IMR-90 (cell line): ENCODE measurements at regions not wholly inside any gene's neighbourhood (a gene's known extent, or its start where the extent isn't known, plus 50 kb on each side); places are given as distances from the start of the nearest gene placed in this dataset.

Experiments used
- ATAC-seq: fragments of 200-7000 bp; cut with Tn5 transposase; 2 replicates; pipeline ENCODE4 v1.9.1; 2020; ENCODE audit warnings: low read depth, mild to moderate bottlenecking, moderate library complexity
- BruUV-seq: library from RNA; stranded (reverse); fragments of 400-500 nt; replicated peaks from 2 replicates; lab custom pipeline; 2021; lab: Mats Ljungman, UMichigan
- CTCF ChIA-PET: fragments of 300-600 bp; formaldehyde crosslinking; extraction: SDS; loops from one replicate; lab custom pipeline; 2021; ENCODE audit warnings: antibody characterized with exemption; lab: Yijun Ruan, JAX
- POLR2A ChIA-PET: fragments of 300-600 bp; sonication (Branson Sonifier 250); formaldehyde crosslinking; loops from one replicate; lab custom pipeline; 2022; ENCODE audit warnings: antibody characterized with exemption; ENCODE audit not compliant: unreplicated experiment; lab: Charles Lee
- DNase-seq: peaks from one replicate; pipeline ENCODE4 v3.0.0; 2013
- H2AFZ ChIP-seq: replicated peaks from 2 replicates; pipeline ENCODE3; 2013; ENCODE audit warnings: low read length, mild to moderate bottlenecking; ENCODE audit not compliant: poor library complexity
- H2AK5ac ChIP-seq: 2 replicates; pipeline ENCODE4 v1.6.1; 2013; ENCODE audit warnings: low read depth, low read length, inconsistent platforms
- H2AK9ac ChIP-seq: replicated peaks from 2 replicates; pipeline ENCODE3; 2013; ENCODE audit warnings: mild to moderate bottlenecking, low read depth, low read length, moderate library complexity; ENCODE audit not compliant: poor library complexity
- H2BK120ac ChIP-seq: 2 replicates; pipeline ENCODE4 v1.6.1; 2013; ENCODE audit warnings: low read depth, low read length, inconsistent platforms
- H2BK15ac ChIP-seq: 3 replicates; pipeline ENCODE4 v1.6.1; 2013; ENCODE audit warnings: low read depth, low read length, inconsistent platforms
- H2BK20ac ChIP-seq: 2 replicates; pipeline ENCODE4 v1.6.1; 2013; ENCODE audit warnings: low read depth, mild to moderate bottlenecking, inconsistent platforms, low read length, moderate library complexity
- H2BK5ac ChIP-seq: 2 replicates; pipeline ENCODE4 v1.6.1; 2013; ENCODE audit warnings: mild to moderate bottlenecking, low read depth, low read length, inconsistent platforms; ENCODE audit not compliant: poor library complexity, severe bottlenecking
- H3K14ac ChIP-seq: replicated peaks from 2 replicates; pipeline ENCODE4 v1.6.1; 2013; ENCODE audit warnings: low read depth, low read length, inconsistent platforms
- H3K18ac ChIP-seq: 2 replicates; pipeline ENCODE4 v1.6.1; 2013; ENCODE audit warnings: low read depth, low read length, control low read depth
- H3K23ac ChIP-seq: 2 replicates; pipeline ENCODE4 v1.6.1; 2013; ENCODE audit warnings: low read depth, low read length, inconsistent platforms
- H3K27ac ChIP-seq: 2 replicates; pipeline ENCODE4 v1.5.1; 2013; ENCODE audit warnings: mild to moderate bottlenecking, control low read depth, low read length; ENCODE audit not compliant: insufficient read depth
- H3K27me3 ChIP-seq: 2 replicates; pipeline ENCODE4 v1.6.1; 2013; ENCODE audit warnings: low read length; ENCODE audit not compliant: control insufficient read depth, insufficient read depth
- H3K36me3 ChIP-seq: 2 replicates; pipeline ENCODE4 v1.6.1; 2013; ENCODE audit warnings: low read length, mixed read lengths; ENCODE audit not compliant: control insufficient read depth, insufficient read depth
- H3K4ac ChIP-seq: 2 replicates; pipeline ENCODE4 v1.6.1; 2013; ENCODE audit warnings: low read depth, low read length, inconsistent platforms
- H3K4me1 ChIP-seq: 2 replicates; pipeline ENCODE4 v1.6.1; 2013; ENCODE audit warnings: low read length, mixed read lengths; ENCODE audit not compliant: control insufficient read depth, insufficient read depth
- H3K4me2 ChIP-seq: 2 replicates; pipeline ENCODE4 v1.6.1; 2013; ENCODE audit warnings: low read depth, mild to moderate bottlenecking, control low read depth, low read length, moderate library complexity
- H3K4me3 ChIP-seq: 2 replicates; pipeline ENCODE4 v1.5.1; 2013; ENCODE audit warnings: low read depth, mild to moderate bottlenecking, control low read depth, low read length, moderate library complexity; ENCODE audit not compliant: insufficient read depth
- H3K56ac ChIP-seq: 2 replicates; pipeline ENCODE4 v1.6.1; 2013; ENCODE audit warnings: low read length, inconsistent platforms; ENCODE audit not compliant: insufficient read depth; ENCODE audit errors: extremely low read depth
- H3K79me1 ChIP-seq, 2 experiments: 2 replicates each; pipeline ENCODE4 v1.6.1; 2013; ENCODE audit warnings: low read length in 2 of 2, inconsistent platforms in 1 of 2, low read depth in 1 of 2
- H3K9ac ChIP-seq: 2 replicates; pipeline ENCODE4 v1.6.1; 2013; ENCODE audit warnings: low read depth, low read length, control low read depth
- H3K9me1 ChIP-seq: 2 replicates; pipeline ENCODE4 v1.6.1; 2013; ENCODE audit warnings: low read length, inconsistent platforms; ENCODE audit not compliant: insufficient read depth
- H3K9me3 ChIP-seq: 2 replicates; pipeline ENCODE4 v1.6.1; 2013; ENCODE audit warnings: low read length; ENCODE audit not compliant: control insufficient read depth, insufficient read depth
- H4K20me1 ChIP-seq: 2 replicates; pipeline ENCODE4 v1.6.1; 2013; ENCODE audit warnings: low read length, inconsistent platforms; ENCODE audit not compliant: insufficient read depth
- H4K5ac ChIP-seq: 2 replicates; pipeline ENCODE4 v1.6.1; 2013; ENCODE audit warnings: mild to moderate bottlenecking, low read depth, low read length, control low read depth
- H4K8ac ChIP-seq, 2 experiments: 2 replicates each; pipeline ENCODE4 v1.6.1; 2013; ENCODE audit warnings: low read depth in 2 of 2, low read length in 2 of 2, control low read depth in 1 of 2, inconsistent platforms in 1 of 2
- H4K91ac ChIP-seq: 2 replicates; pipeline ENCODE4 v1.6.1; 2013; ENCODE audit warnings: low read depth, low read length, inconsistent platforms; ENCODE audit not compliant: insufficient read depth
- BHLHE40 ChIP-seq: fragments of 150-350 bp; IDR thresholded peaks from 2 replicates; pipeline ENCODE4 v1.6.1; 2016; ENCODE audit warnings: mild to moderate bottlenecking, low read depth, low read length
- CTCF ChIP-seq: conservative IDR thresholded peaks from 2 replicates; pipeline ENCODE4 v1.5.1; 2012; ENCODE audit warnings: mild to moderate bottlenecking, low read depth, low read length, improper control_type of control experiment
- ELK1 ChIP-seq: fragments of 150-350 bp; IDR thresholded peaks from 2 replicates; pipeline ENCODE4 v1.6.1; 2016; ENCODE audit warnings: low read depth, mild to moderate bottlenecking, low read length, moderate library complexity, borderline replicate concordance
- NFE2L2 ChIP-seq: fragments of 150-350 bp; IDR thresholded peaks from 2 replicates; pipeline ENCODE4 v1.6.1; 2016; ENCODE audit warnings: low read depth, mild to moderate bottlenecking, low read length
- RAD21 ChIP-seq: IDR thresholded peaks from 2 replicates; pipeline ENCODE4 v1.6.1; 2012; ENCODE audit warnings: low read length, improper control_type of control experiment
- WGBS, 2 experiments: methylation state at CpG; one replicate each; pipeline versions ENCODE4 v1.1.5 to v1.1.7; 2013; ENCODE audit warnings: missing lambda C conversion rate in 2 of 2; ENCODE audit not compliant: insufficient read length in 1 of 2; ENCODE audit errors: extremely low coverage in 2 of 2; 5-methylcytosine and 5-hydroxymethylcytosine counted together
- dilution Hi-C: fragments of 300-500 bp; cut with HindIII; formaldehyde crosslinking; loops from one replicate; pipeline ENCODE4 v1.14.3; 2018; ENCODE audit warnings: low sequenced_read_pairs; ENCODE audit not compliant: unreplicated experiment
- in situ Hi-C: fragments of 300-500 bp; cut with MboI; formaldehyde crosslinking; loops from 3 replicates; pipeline ENCODE4 v1.14.3; 2019; ENCODE audit warnings: low sequenced_read_pairs, inconsistent platforms, mixed read lengths
- intact Hi-C: fragments of 100-400 bp; cut with micrococcal nuclease; formaldehyde crosslinking; loops from 2 replicates; pipeline ENCODE4 v1.10.0; 2022

- no peaks in the 10 kb centered on the region for H3K4me1 ChIP-seq
- DNase-seq (peak; percentile 10), ATAC-seq (no peak)
- H3K79me1 ChIP-seq, result no peaks in the 10 kb centered on the region
- no peak overlapping the region for H3K27ac ChIP-seq
- no TSS peak for BruUV-seq
- H3K9me3 ChIP-seq, result no peaks in the 10 kb centered on the region
- H2BK120ac ChIP-seq, result no peak overlapping the region
- H3K23ac ChIP-seq, result no peak overlapping the region
- no peak overlapping the region for H4K8ac ChIP-seq
- intact Hi-C loops (no loop called here), dilution Hi-C loops (no loop called here), in situ Hi-C loops (no loop called here)
- H2BK5ac ChIP-seq, result no peak overlapping the region
- no peaks in the 10 kb centered on the region for H3K36me3 ChIP-seq
- H2BK20ac ChIP-seq, result no peak overlapping the region
- whole genome bisulfite sequencing, 2 experiments, result no CpG with 5 or more reads among the region's 2 CpGs
- no peak overlapping the region for H3K4me2 ChIP-seq
- TF ChIP-seq ELK1, result no peak
- TF ChIP-seq NFE2L2, result no peak
- TF ChIP-seq CTCF, result no peak
- no peak for TF ChIP-seq RAD21
- no peak for TF ChIP-seq BHLHE40
- no peak overlapping the region for H3K18ac ChIP-seq
- no peak overlapping the region for H4K91ac ChIP-seq
- ChIA-PET CTCF (no interaction called here), POLR2A (no interaction called here)
- H3K14ac ChIP-seq, result no peak overlapping the region
- no peak overlapping the region for H2AK5ac ChIP-seq
- H3K56ac ChIP-seq, result no peak overlapping the region
- H3K4ac ChIP-seq, result no peak overlapping the region
- no peak overlapping the region for H2AK9ac ChIP-seq
- H3K9me1 ChIP-seq, result no peaks in the 10 kb centered on the region
- no peaks in the 10 kb centered on the region for H3K27me3 ChIP-seq
- H2AFZ ChIP-seq, result no peak overlapping the region
- no peak overlapping the region for H3K4me3 ChIP-seq
- H4K5ac ChIP-seq, result no peak overlapping the region
- no peak overlapping the region for H2BK15ac ChIP-seq
- no peak overlapping the region for H3K9ac ChIP-seq
- H4K20me1 ChIP-seq, result no peaks in the 10 kb centered on the region
Measured at GRCh38 chr2:108145557-108146326, 94.0 kb upstream of the SULT1C3 start.
